HK-2 (cell line): ENCODE measurements at regions not wholly inside any gene's neighbourhood (a gene's known extent, or its start where the extent isn't known, plus 50 kb on each side); places are given as distances from the start of the nearest gene placed in this dataset.
A peak's percentile ranks its signal among the peaks of the same experiment; 100 is the strongest.
"Not testable (repeated sequence)": the region's sequence is repeated elsewhere in the genome, so short reads cannot be mapped to it uniquely, and the experiment has no call there.

Experiments
- DNase-seq: peaks from one replicate; pipeline ENCODE4 v3.0.0-alpha.2; 2018; ENCODE audit not compliant: unreplicated experiment

- DNase-seq = no peak
These were observed 120.1 kb downstream of the BOD1 start for GRCh38 chr5:173496129-173496882.

GRCh38 chr5:173495225-173495904 lies 121.1 kb downstream of the BOD1 start:
- DNase-seq = no peak

GRCh38 chr5:173494446-173494845 lies 122.0 kb downstream of the BOD1 start:
- DNase-seq = no peak

- DNase-seq = no peak
These were observed 122.6 kb downstream of the BOD1 start for GRCh38 chr5:173493846-173494245.

GRCh38 chr5:173493040-173493439 lies 123.4 kb downstream of the BOD1 start:
- DNase-seq = no peak

- no peak for DNase-seq
These were observed 125.8 kb downstream of the BOD1 start for GRCh38 chr5:173490681-173491080.

- no peak for DNase-seq
These were observed 128.3 kb downstream of the BOD1 start for GRCh38 chr5:173488144-173488543.

GRCh38 chr5:173487300-173487699 lies 129.2 kb downstream of the BOD1 start:
- no peak for DNase-seq

- no peak for DNase-seq
These were observed 129.9 kb downstream of the BOD1 start for GRCh38 chr5:173486355-173487225.

GRCh38 chr5:173484569-173484968 lies 131.9 kb downstream of the BOD1 start:
- DNase-seq = no peak

- DNase-seq = not testable (repeated sequence)
These were observed 132.9 kb downstream of the BOD1 start for GRCh38 chr5:173483599-173483998.

- no peak for DNase-seq
These were observed 133.3 kb downstream of the BOD1 start for GRCh38 chr5:173483160-173483559.

GRCh38 chr5:173481821-173482220 lies 134.6 kb downstream of the BOD1 start:
- no peak for DNase-seq

- no peak for DNase-seq
These were observed 135.6 kb downstream of the BOD1 start for GRCh38 chr5:173480896-173481295.

GRCh38 chr5:173479711-173480110 lies 136.7 kb downstream of the BOD1 start:
- no peak for DNase-seq

- DNase-seq = no peak
These were observed 139.0 kb downstream of the BOD1 start for GRCh38 chr5:173477345-173478040.

- no peak for DNase-seq
These were observed 140.7 kb downstream of the BOD1 start for GRCh38 chr5:173475780-173476179.

- DNase-seq = no peak
These were observed 141.6 kb downstream of the BOD1 start for GRCh38 chr5:173474881-173475287.

- no peak for DNase-seq
These were observed 143.2 kb downstream of the BOD1 start for GRCh38 chr5:173473288-173473687.

GRCh38 chr5:173472784-173473278 lies 143.6 kb downstream of the BOD1 start:
- DNase-seq = no peak

- peak; percentile 26 for DNase-seq
These were observed 143.9 kb upstream of the STC2 start for GRCh38 chr5:173472164-173472563.

GRCh38 chr5:173468821-173469251 lies 140.6 kb upstream of the STC2 start:
- no peak for DNase-seq
